ENCODE measurements at regions not wholly inside any gene's neighbourhood (a gene's known extent, or its start where the extent isn't known, plus 50 kb on each side); places are given as distances from the start of the nearest gene placed in this dataset.

DNA sequence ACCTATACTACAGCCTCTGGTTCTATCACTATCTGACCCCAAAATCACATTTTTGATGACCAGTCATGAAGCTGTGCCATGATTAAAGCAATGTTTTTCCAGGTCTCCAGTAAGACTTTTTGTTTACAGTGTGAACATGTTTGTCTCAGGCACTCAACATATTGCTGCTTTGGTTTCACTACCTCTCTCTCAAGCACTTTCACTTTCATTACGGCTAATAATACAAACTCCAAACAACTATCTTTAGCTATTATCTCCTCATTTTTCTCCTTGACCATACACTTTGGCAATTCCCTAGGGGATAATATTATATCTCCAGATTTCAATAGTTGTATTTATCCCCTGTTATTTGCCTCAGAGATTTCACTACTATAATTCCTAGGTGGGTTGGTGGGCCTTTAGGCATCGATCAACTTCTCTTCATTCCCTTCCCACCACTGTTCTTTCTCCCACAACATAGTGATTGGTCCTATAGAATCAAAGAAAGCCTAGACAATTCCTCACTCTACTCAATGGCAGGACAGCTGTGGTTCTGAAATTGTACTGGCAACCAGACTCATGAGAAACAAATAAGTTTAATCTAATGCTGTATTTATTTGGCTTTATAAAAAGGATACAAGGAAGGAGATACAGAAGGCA, 261.4 kb upstream of the ZWINT start:
- Mint-ChIP-seq H3K27ac (no peak overlapping the region), H3K4me3 (peak overlapping the region in 7 of 10 donors; percentile 7 to 55 (median 24))

DNA sequence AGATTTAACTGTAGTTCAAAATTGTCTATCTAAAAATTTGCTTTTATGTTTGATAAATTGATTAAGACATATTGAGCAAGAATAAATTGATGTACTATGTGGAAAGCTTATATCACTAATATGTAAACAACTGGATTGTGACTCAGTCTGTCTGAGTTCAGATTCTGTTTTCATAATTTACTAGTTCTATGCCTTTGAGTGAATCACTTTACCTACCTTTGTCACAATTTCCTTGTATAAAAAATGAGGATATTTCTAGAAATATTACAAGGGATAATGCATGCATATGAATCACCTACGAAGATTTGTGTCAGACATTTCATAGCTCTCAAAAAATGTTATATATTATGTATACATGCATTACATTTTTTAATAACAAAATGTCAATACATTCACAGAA, 245.1 kb upstream of the ZWINT start:
- H3K27ac ChIP-seq (ENCODE audit: low read depth, low read length): no peak overlapping the region
- DNase-seq (no peak), ATAC-seq (no peak)
- ChIA-PET POLR2A (no interaction called here), CTCF (interaction anchor here (0.7 kb wide), 1 partner anchor 376 kb away, joined by 3 read pairs; no protein-coding TSS in a partner anchor)
- Mint-ChIP-seq H3K27ac (no peak overlapping the region), H3K4me3 (no peak overlapping the region), H3K27me3 (no peaks in the 10 kb centered on the region), H3K9me3 (peaks cover 0 to 10% (median 0%) of the 10 kb centered on the region in 11 donors), H3K4me1 (no peaks in the 10 kb centered on the region), H3K36me3 (peaks cover 0 to 3% (median 0%) of the 10 kb centered on the region in 5 donors)
- H3K4me3 ChIP-seq (ENCODE audit: low read length): no peak overlapping the region
- intact Hi-C loops (cut with micrococcal nuclease): no loop called here
- H3K9me3 ChIP-seq (ENCODE audit: control insufficient read depth in 2 of 3, low read length in 3 of 3): no peaks in the 10 kb centered on the region
- H3K36me3 ChIP-seq (ENCODE audit: control insufficient read depth in 2 of 3, insufficient read depth in 3 of 3, low read length in 3 of 3): no peaks in the 10 kb centered on the region
- H3K4me1 ChIP-seq (ENCODE audit: control insufficient read depth in 2 of 2, insufficient read depth in 2 of 2, low read length in 2 of 2): no peaks in the 10 kb centered on the region
- no peaks in the 10 kb centered on the region for H3K27me3 ChIP-seq (ENCODE audit: control insufficient read depth in 2 of 2, insufficient read depth in 2 of 2, low read length in 2 of 2)

More for the DNA sequence above, 261.4 kb upstream of the ZWINT start:
- Histone ChIP-seq H3K36me3 (ENCODE audit: control insufficient read depth in 2 of 3, insufficient read depth in 3 of 3, low read length in 3 of 3) (no peaks in the 10 kb centered on the region), H3K27me3 (ENCODE audit: control insufficient read depth in 2 of 2, insufficient read depth in 2 of 2, low read length in 2 of 2) (no peaks in the 10 kb centered on the region), H3K9me3 (ENCODE audit: control insufficient read depth in 2 of 3, low read length in 3 of 3) (no peaks in the 10 kb centered on the region), H3K4me1 (ENCODE audit: control insufficient read depth in 2 of 2, insufficient read depth in 2 of 2, low read length in 2 of 2) (no peaks in the 10 kb centered on the region), H3K4me3 (ENCODE audit: low read length) (no peak overlapping the region), H3K27ac (ENCODE audit: low read depth, low read length) (no peak overlapping the region)
- ATAC-seq (no peak), DNase-seq (no peak)
- CTCF ChIA-PET: interaction anchor here (0.6 kb wide), 1 partner anchor 38 kb away, joined by 3 read pairs; no protein-coding TSS in a partner anchor
- intact Hi-C loops (cut with micrococcal nuclease): no loop called here
- Mint-ChIP-seq H3K27me3 (no peaks in the 10 kb centered on the region), H3K4me1 (peaks cover 0 to 8% (median 0%) of the 10 kb centered on the region in 7 donors), H3K36me3 (no peaks in the 10 kb centered on the region), H3K9me3 (peaks cover 0 to 14% (median 3%) of the 10 kb centered on the region in 11 donors)
- POLR2A ChIA-PET: no interaction called here

GRCh38 chr10:56605051-56605450, 244.0 kb upstream of the ZWINT start:
- intact Hi-C loops (cut with micrococcal nuclease): no loop called here
- ChIA-PET POLR2A (no interaction called here), CTCF (no interaction called here)
- no peak overlapping the region for H3K4me3 Mint-ChIP-seq
- H3K4me1 Mint-ChIP-seq: no peaks in the 10 kb centered on the region
- no peaks in the 10 kb centered on the region for H3K9me3 ChIP-seq (ENCODE audit: control insufficient read depth in 2 of 3, low read length in 3 of 3)
- H3K4me3 ChIP-seq (ENCODE audit: low read length): no peak overlapping the region
- no peaks in the 10 kb centered on the region for H3K27me3 ChIP-seq (ENCODE audit: control insufficient read depth in 2 of 2, insufficient read depth in 2 of 2, low read length in 2 of 2)
- H3K36me3 Mint-ChIP-seq: peaks cover 0 to 3% (median 0%) of the 10 kb centered on the region in 5 donors
- ATAC-seq (no peak), DNase-seq (no peak)
- H3K27ac Mint-ChIP-seq: no peak overlapping the region
- no peaks in the 10 kb centered on the region for H3K4me1 ChIP-seq (ENCODE audit: control insufficient read depth in 2 of 2, insufficient read depth in 2 of 2, low read length in 2 of 2)
- no peaks in the 10 kb centered on the region for H3K27me3 Mint-ChIP-seq
- no peak overlapping the region for H3K27ac ChIP-seq (ENCODE audit: low read depth, low read length)
- H3K36me3 ChIP-seq (ENCODE audit: control insufficient read depth in 2 of 3, insufficient read depth in 3 of 3, low read length in 3 of 3): no peaks in the 10 kb centered on the region
- peaks cover 0 to 3% (median 0%) of the 10 kb centered on the region in 11 donors for H3K9me3 Mint-ChIP-seq

GRCh38 chr10:56604624-56605023, 243.6 kb upstream of the ZWINT start:
- Mint-ChIP-seq H3K4me1 (no peaks in the 10 kb centered on the region), H3K27ac (no peak overlapping the region), H3K9me3 (peaks cover 0 to 3% (median 0%) of the 10 kb centered on the region in 11 donors), H3K36me3 (peaks cover 0 to 3% (median 0%) of the 10 kb centered on the region in 5 donors), H3K4me3 (no peak overlapping the region), H3K27me3 (no peaks in the 10 kb centered on the region)
- intact Hi-C loops (cut with micrococcal nuclease): no loop called here
- no peak for DNase-seq
- POLR2A ChIA-PET: no interaction called here
- CTCF ChIA-PET: no interaction called here
- Histone ChIP-seq H3K36me3 (ENCODE audit: control insufficient read depth in 2 of 3, insufficient read depth in 3 of 3, low read length in 3 of 3) (no peaks in the 10 kb centered on the region), H3K4me1 (ENCODE audit: control insufficient read depth in 2 of 2, insufficient read depth in 2 of 2, low read length in 2 of 2) (no peaks in the 10 kb centered on the region), H3K27ac (ENCODE audit: low read depth, low read length) (no peak overlapping the region), H3K27me3 (ENCODE audit: control insufficient read depth in 2 of 2, insufficient read depth in 2 of 2, low read length in 2 of 2) (no peaks in the 10 kb centered on the region), H3K9me3 (ENCODE audit: control insufficient read depth in 2 of 3, low read length in 3 of 3) (no peaks in the 10 kb centered on the region), H3K4me3 (ENCODE audit: low read length) (no peak overlapping the region)
- ATAC-seq: no peak

DNA sequence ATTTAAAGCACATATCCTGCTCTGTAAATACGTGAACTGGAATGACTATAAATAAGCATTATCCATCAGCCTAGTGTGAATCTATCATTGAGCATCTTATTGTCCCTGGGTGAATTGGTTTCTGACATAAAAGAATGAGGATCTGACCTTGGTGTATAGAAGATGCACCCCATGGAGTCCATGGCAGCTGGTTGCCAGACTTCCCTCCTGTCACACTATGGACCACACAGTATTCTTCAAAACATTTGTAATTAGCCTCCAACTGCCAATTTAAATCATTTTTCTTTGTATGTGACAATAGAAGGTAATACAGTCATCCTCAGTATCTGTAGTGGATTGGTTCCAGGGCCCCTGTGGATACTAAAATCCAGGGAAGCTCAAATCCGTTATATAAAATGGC, 238.1 kb upstream of the ZWINT start:
- H3K4me3 Mint-ChIP-seq: no peak overlapping the region
- intact Hi-C loops (cut with micrococcal nuclease): no loop called here
- no peak overlapping the region for H3K27ac Mint-ChIP-seq
- no peaks in the 10 kb centered on the region for H3K27me3 ChIP-seq (ENCODE audit: control insufficient read depth in 2 of 2, insufficient read depth in 2 of 2, low read length in 2 of 2)
- no peaks in the 10 kb centered on the region for H3K9me3 ChIP-seq (ENCODE audit: control insufficient read depth in 2 of 3, low read length in 3 of 3)
- H3K4me1 Mint-ChIP-seq: no peaks in the 10 kb centered on the region
- POLR2A ChIA-PET: no interaction called here
- H3K36me3 Mint-ChIP-seq: no peaks in the 10 kb centered on the region
- no peak overlapping the region for H3K4me3 ChIP-seq (ENCODE audit: low read length)
- no peaks in the 10 kb centered on the region for H3K4me1 ChIP-seq (ENCODE audit: control insufficient read depth in 2 of 2, insufficient read depth in 2 of 2, low read length in 2 of 2)
- no peaks in the 10 kb centered on the region for H3K36me3 ChIP-seq (ENCODE audit: control insufficient read depth in 2 of 3, insufficient read depth in 3 of 3, low read length in 3 of 3)
- DNase-seq: no peak
- CTCF ChIA-PET: no interaction called here
- H3K9me3 Mint-ChIP-seq: peaks cover 0 to 8% (median 2%) of the 10 kb centered on the region in 11 donors
- no peaks in the 10 kb centered on the region for H3K27me3 Mint-ChIP-seq
- no peak for ATAC-seq
- no peak overlapping the region for H3K27ac ChIP-seq (ENCODE audit: low read depth, low read length)

DNA sequence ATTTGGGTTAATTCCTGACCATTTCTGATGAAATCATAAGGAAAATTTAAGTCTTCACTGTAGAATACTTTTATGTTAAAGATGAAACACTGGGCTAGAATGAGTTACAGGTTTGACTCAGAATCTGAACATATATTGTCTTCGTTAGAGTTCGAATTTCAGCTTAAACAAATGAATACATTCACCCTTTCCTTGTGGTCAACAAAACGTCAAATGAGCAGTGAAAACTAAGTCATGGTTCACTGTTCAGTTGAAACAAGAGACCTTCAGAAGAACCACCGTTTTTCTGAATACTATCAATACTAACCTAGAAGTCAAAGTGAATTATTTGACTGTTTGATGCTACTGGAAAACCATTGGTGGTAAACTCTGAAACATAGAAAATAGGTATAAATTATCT, 235.2 kb upstream of the ZWINT start:
- no peaks in the 10 kb centered on the region for H3K27me3 Mint-ChIP-seq
- no peak overlapping the region for H3K4me3 Mint-ChIP-seq
- H3K27ac Mint-ChIP-seq: no peak overlapping the region
- H3K36me3 Mint-ChIP-seq: no peaks in the 10 kb centered on the region
- POLR2A ChIA-PET: no interaction called here
- CTCF ChIA-PET: interaction anchor here (0.6 kb wide), 1 partner anchor 1157 kb away, joined by 5 read pairs; no protein-coding TSS in a partner anchor
- no peak overlapping the region for H3K4me3 ChIP-seq (ENCODE audit: low read length)
- no peak for DNase-seq
- no peak for ATAC-seq
- H3K27ac ChIP-seq (ENCODE audit: low read depth, low read length): no peak overlapping the region
- H3K27me3 ChIP-seq (ENCODE audit: control insufficient read depth in 2 of 2, insufficient read depth in 2 of 2, low read length in 2 of 2): no peaks in the 10 kb centered on the region
- H3K36me3 ChIP-seq (ENCODE audit: control insufficient read depth in 2 of 3, insufficient read depth in 3 of 3, low read length in 3 of 3): no peaks in the 10 kb centered on the region
- peaks cover 0 to 15% (median 5%) of the 10 kb centered on the region in 11 donors for H3K9me3 Mint-ChIP-seq
- intact Hi-C loops (cut with micrococcal nuclease): no loop called here
- H3K4me1 ChIP-seq (ENCODE audit: control insufficient read depth in 2 of 2, insufficient read depth in 2 of 2, low read length in 2 of 2): no peaks in the 10 kb centered on the region
- H3K9me3 ChIP-seq (ENCODE audit: control insufficient read depth in 2 of 3, low read length in 3 of 3): no peaks in the 10 kb centered on the region
- no peaks in the 10 kb centered on the region for H3K4me1 Mint-ChIP-seq

DNA sequence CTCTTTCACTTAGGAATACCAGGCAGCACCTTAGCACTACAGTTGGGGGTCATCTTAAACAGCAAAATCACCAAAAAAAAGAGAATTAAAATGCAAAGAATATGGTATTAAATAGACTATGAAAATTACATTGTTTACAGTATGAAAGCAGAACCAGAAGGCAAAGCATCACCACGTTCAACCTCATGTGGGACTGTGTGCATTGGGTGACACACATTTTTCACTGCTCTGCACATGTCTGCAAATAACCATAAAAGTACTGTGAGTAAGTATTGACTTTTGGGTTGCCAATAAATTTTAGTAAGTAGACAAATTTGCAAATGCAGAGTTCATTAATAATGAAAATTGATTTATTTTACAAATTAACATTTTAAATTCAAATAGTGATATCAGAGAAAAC, 232.1 kb upstream of the ZWINT start:
- no peak overlapping the region for H3K27ac Mint-ChIP-seq
- Histone ChIP-seq H3K27ac (ENCODE audit: low read depth, low read length) (no peak overlapping the region), H3K9me3 (ENCODE audit: control insufficient read depth in 2 of 3, low read length in 3 of 3) (no peaks in the 10 kb centered on the region), H3K4me1 (ENCODE audit: control insufficient read depth in 2 of 2, insufficient read depth in 2 of 2, low read length in 2 of 2) (no peaks in the 10 kb centered on the region), H3K4me3 (ENCODE audit: low read length) (no peak overlapping the region), H3K36me3 (ENCODE audit: control insufficient read depth in 2 of 3, insufficient read depth in 3 of 3, low read length in 3 of 3) (no peaks in the 10 kb centered on the region), H3K27me3 (ENCODE audit: control insufficient read depth in 2 of 2, insufficient read depth in 2 of 2, low read length in 2 of 2) (no peaks in the 10 kb centered on the region)
- CTCF ChIA-PET: no interaction called here
- peaks cover 0 to 15% (median 5%) of the 10 kb centered on the region in 11 donors for H3K9me3 Mint-ChIP-seq
- ATAC-seq (no peak), DNase-seq (no peak)
- intact Hi-C loops (cut with micrococcal nuclease): no loop called here
- no peaks in the 10 kb centered on the region for H3K27me3 Mint-ChIP-seq
- no peak overlapping the region for H3K4me3 Mint-ChIP-seq
- no peaks in the 10 kb centered on the region for H3K4me1 Mint-ChIP-seq
- H3K36me3 Mint-ChIP-seq: no peaks in the 10 kb centered on the region
- POLR2A ChIA-PET: no interaction called here
